HUES6 (cell line): ENCODE measurements at regions not wholly inside any gene's neighbourhood (a gene's known extent, or its start where the extent isn't known, plus 50 kb on each side); places are given as distances from the start of the nearest gene placed in this dataset.
"Not testable (repeated sequence)": the region's sequence is repeated elsewhere in the genome, so short reads cannot be mapped to it uniquely, and the experiment has no call there.

Experiments used
- H3K27ac ChIP-seq: 2 replicates; pipeline ENCODE4 v1.7.0; 2013; ENCODE audit warnings: low read depth, mild to moderate bottlenecking, low read length, inconsistent platforms
- H3K27me3 ChIP-seq: 2 replicates; pipeline ENCODE4 v1.6.1; 2013; ENCODE audit warnings: low read length; ENCODE audit not compliant: control insufficient read depth, insufficient read depth
- H3K36me3 ChIP-seq: 2 replicates; pipeline ENCODE4 v1.6.1; 2013; ENCODE audit warnings: low read length; ENCODE audit not compliant: control insufficient read depth, insufficient read depth
- H3K4me1 ChIP-seq: 2 replicates; pipeline ENCODE4 v1.6.1; 2013; ENCODE audit warnings: low read length; ENCODE audit not compliant: control insufficient read depth, insufficient read depth
- H3K4me3 ChIP-seq: 2 replicates; pipeline ENCODE4 v1.5.1; 2013; ENCODE audit warnings: low read depth, low read length
- H3K9ac ChIP-seq: one replicate; pipeline ENCODE4 v1.6.1; 2013; ENCODE audit warnings: mild to moderate bottlenecking, low read length
- H3K9me3 ChIP-seq: 2 replicates; pipeline ENCODE4 v1.6.1; 2013; ENCODE audit warnings: low read depth, low read length; ENCODE audit not compliant: control insufficient read depth, insufficient read depth

DNA sequence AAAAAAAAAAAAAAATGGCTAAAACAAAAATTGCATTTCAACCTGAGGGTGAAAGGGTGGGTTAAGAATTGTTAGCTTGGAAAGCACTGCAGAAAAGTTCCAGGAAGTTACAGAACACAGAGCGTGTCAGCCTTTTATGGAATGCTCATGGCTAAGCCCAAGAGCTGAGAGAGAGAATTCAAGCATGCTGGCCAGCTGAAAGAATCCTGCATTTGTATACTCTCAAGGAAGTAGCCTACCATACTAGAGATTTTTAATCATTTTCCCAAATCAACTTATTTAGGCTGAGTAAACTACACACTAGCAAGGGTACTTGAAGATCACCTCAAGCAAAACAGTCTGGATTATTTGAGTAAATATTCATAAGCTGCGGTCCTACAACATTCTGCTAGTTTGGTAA lies 153.9 kb downstream of the KCNJ2 start:
- H3K27me3 ChIP-seq: no peaks in the 10 kb centered on the region
- H3K27ac ChIP-seq: no peak overlapping the region
- no peaks in the 10 kb centered on the region for H3K9me3 ChIP-seq
- H3K36me3 ChIP-seq: no peaks in the 10 kb centered on the region
- no peak overlapping the region for H3K4me3 ChIP-seq
- no peaks in the 10 kb centered on the region for H3K4me1 ChIP-seq
- no peak overlapping the region for H3K9ac ChIP-seq

DNA sequence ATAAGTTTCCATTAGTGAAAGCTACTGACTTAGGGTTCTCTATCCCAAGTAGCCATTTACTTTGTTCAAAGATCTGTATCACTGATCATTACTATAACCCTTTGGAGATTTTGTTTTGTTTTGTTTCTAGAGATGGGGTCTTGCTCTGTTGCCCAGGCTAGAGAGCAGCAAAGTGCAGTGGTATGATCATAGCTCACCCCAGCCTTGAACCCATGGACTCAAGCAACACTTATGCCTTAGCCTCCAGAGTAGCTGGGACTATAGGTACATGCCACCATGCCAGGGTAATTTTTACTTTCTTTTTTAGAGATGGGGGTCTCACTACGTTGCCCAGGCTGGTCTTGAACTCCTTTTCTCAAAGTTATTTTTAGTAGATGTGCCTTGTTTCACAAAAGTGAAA lies 154.7 kb downstream of the KCNJ2 start:
- H3K36me3 ChIP-seq: no peaks in the 10 kb centered on the region

DNA sequence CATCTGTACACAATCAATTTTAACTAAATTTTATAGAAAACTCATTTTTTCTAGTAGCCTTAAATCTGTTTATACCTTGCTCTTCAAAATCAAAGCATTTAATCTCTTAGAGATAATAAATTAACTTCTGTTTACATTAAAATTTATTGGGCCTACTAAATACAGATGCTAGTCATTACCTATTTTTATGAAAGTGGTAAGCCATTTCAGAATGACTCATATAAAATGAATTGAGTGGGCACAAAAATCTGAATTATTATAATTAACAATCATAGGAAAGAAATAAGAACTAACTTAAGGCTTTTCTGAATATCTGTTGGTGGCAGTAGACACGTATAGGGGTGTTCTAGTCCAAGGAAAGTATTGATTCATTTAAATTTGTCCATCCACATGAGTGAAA lies 157.9 kb downstream of the KCNJ2 start:
- no peak overlapping the region for H3K9ac ChIP-seq
- H3K4me1 ChIP-seq: no peaks in the 10 kb centered on the region
- H3K9me3 ChIP-seq: no peaks in the 10 kb centered on the region
- H3K36me3 ChIP-seq: no peaks in the 10 kb centered on the region
- no peak overlapping the region for H3K27ac ChIP-seq
- no peak overlapping the region for H3K4me3 ChIP-seq
- no peaks in the 10 kb centered on the region for H3K27me3 ChIP-seq

More for the DNA sequence above, 154.7 kb downstream of the KCNJ2 start:
- Histone ChIP-seq H3K4me1 (no peaks in the 10 kb centered on the region), H3K9me3 (no peaks in the 10 kb centered on the region), H3K9ac (no peak overlapping the region), H3K27ac (no peak overlapping the region), H3K27me3 (no peaks in the 10 kb centered on the region), H3K4me3 (no peak overlapping the region)

DNA sequence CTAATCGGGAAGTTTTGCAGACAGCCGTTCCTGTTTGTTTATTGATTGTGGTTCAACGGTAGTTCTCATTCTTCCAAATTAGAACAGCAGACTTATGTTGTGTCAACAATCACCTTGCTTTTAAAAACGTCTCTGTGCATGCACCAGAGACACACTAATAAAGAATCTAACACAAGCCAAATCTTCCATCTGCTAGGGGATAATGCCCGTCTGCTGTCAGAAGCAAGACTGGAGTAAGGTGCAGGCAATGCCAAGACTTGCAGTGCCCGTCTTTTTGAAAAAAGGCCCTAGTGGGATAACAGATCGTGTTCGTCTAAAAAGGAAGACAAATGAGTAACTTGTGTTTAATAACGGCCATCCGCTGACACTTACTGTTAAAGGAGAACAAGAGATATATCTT lies 158.4 kb downstream of the KCNJ2 start:
- Histone ChIP-seq H3K36me3 (no peaks in the 10 kb centered on the region), H3K27me3 (no peaks in the 10 kb centered on the region), H3K9me3 (no peaks in the 10 kb centered on the region), H3K4me3 (no peak overlapping the region), H3K27ac (no peak overlapping the region), H3K4me1 (no peaks in the 10 kb centered on the region), H3K9ac (no peak overlapping the region)

DNA sequence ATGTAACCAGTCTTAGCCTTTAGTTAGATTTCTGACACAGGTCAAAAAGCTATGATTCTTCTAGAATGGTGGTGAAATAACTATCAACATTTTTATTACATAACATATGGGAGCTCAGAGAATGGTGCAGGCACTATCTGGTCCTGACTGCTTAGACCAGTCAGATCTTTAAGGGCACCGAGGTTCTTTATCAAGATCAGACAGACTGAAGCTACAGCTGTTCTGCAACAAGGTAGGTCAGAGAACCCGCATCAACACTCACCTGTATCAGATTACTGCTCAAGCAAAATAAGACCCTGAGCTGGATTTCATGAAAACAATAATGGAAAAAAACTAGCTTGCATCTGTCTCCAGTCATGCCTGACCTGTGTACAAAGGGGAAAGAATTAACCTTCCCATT lies 160.4 kb downstream of the KCNJ2 start:
- Histone ChIP-seq H3K27me3 (no peaks in the 10 kb centered on the region), H3K27ac (no peak overlapping the region), H3K4me3 (no peak overlapping the region), H3K36me3 (no peaks in the 10 kb centered on the region), H3K9ac (no peak overlapping the region), H3K9me3 (no peaks in the 10 kb centered on the region), H3K4me1 (no peaks in the 10 kb centered on the region)

DNA sequence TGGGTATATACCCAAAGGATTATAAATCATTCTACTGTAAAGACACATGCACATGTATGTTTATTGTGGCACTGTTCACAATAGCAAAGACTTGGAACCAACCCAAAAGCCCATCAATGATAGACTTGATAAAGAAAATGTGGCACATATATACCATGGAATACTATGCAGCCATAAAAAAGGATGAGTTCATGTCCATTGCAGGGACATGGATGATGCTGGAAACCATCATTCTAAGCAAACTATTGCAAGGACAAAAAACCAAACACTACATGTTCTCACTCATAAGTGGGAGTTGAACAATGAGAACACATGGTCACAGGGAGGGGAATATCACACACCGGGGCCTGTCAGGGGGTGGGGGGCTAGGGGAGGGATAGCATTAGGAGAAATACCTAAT lies 161.7 kb downstream of the KCNJ2 start:
- not testable (repeated sequence) for H3K9me3 ChIP-seq, H3K27me3 ChIP-seq, H3K4me3 ChIP-seq, H3K9ac ChIP-seq, H3K27ac ChIP-seq, H3K36me3 ChIP-seq, H3K4me1 ChIP-seq

DNA sequence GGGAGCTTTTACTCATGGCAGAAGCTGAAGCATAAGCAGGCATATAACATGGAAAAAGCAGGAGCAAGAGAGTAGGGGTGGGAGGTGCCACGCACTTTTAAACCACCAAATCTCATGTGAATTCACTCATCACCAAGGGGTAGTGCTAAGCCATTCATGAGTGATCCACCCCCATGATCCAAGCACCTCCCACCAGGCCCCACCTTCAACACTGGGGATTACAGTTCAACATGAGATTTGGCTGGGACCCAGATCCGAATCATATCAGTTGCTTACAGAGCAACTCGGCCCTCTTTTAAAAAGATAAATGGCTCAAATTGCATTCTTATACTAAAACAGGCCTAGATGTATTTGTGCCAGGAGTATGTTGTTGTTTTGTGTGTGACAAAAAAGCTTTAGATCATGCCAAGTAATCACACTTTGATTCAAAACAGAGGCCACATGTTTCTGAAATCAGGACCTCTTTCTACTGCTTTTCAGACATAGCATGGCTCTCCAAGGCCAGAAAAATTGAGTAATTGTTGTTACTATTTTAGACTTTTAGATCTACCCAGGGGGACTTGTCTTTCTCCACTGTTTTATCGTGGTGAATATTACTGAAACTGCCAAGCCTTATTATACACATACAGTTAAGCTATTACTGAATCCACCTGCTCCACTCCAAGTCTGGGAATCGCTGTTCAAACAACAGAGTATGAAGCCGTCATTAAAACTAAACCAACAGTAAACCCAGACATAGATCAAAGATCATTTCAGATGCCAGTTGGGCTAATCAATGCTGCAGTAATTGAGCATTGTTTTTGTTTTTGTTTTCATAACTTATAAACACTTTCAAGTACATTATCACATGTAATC lies 163.3 kb downstream of the KCNJ2 start:
- no peak overlapping the region for H3K4me3 ChIP-seq
- no peaks in the 10 kb centered on the region for H3K27me3 ChIP-seq
- no peaks in the 10 kb centered on the region for H3K4me1 ChIP-seq
- no peaks in the 10 kb centered on the region for H3K9me3 ChIP-seq
- H3K9ac ChIP-seq: no peak overlapping the region
- H3K27ac ChIP-seq: no peak overlapping the region
- H3K36me3 ChIP-seq: no peaks in the 10 kb centered on the region

DNA sequence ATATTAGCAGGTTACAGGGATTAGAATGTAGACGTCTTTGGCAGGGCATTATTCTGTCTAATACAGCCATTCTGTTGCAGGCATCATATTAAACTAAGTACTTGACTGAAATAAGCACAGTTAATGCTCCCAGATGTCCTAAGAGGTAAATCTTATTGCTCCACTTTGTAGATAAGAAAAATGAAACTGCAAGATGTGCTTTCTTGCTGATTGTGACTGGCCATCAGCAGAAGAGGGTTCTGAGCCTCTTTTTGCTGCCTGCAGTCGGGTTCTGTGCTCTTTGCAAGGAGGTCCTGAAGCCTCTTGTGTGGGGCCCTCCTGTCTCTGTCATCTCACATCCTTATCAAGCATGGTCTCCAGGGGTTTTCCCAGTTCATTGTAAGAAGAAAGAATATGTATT lies 167.1 kb downstream of the KCNJ2 start:
- no peak overlapping the region for H3K27ac ChIP-seq
- no peak overlapping the region for H3K4me3 ChIP-seq
- H3K27me3 ChIP-seq: no peaks in the 10 kb centered on the region
- H3K4me1 ChIP-seq: no peaks in the 10 kb centered on the region
- H3K9ac ChIP-seq: no peak overlapping the region
- no peaks in the 10 kb centered on the region for H3K36me3 ChIP-seq
- H3K9me3 ChIP-seq: no peaks in the 10 kb centered on the region

DNA sequence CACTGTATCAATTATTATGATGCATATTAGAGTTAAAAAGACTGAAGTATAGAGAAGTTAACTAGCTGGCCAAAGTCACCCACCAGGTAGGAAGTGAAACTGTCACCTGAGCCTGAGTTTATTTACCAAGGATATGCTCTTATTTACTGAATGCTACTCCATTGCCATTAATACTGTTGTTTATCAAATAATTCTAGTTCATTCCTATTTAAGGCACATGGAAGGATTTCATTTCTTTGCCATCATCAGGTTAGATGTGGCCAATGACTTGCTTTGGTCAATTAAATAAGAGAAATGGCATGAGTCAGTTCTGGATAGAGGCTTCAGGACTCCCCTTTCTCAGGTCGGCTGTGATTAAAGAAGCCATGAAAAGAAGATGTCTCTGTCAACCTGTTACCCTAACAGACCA lies 169.6 kb downstream of the KCNJ2 start:
- Histone ChIP-seq H3K27me3 (no peaks in the 10 kb centered on the region), H3K4me3 (no peak overlapping the region), H3K9ac (no peak overlapping the region), H3K36me3 (no peaks in the 10 kb centered on the region), H3K4me1 (no peaks in the 10 kb centered on the region), H3K27ac (no peak overlapping the region), H3K9me3 (no peaks in the 10 kb centered on the region)

DNA sequence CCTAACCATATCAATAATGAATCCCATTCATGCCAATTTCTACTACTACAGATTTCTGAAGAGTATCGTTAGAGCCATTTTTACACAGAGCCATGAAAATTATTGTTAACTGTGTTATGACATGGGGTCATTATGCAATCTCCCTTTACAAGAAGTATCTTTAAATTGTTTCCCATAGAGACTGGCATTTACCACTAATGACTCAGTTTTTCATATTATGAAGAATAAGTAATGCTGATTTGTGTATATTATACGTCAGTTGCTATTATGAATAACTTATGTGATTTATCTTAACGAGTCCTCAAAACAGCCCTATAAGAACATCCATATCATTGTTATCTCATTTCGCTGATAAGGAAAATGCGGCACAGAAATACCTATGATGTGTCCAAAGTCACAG lies 173.8 kb downstream of the KCNJ2 start:
- Histone ChIP-seq H3K4me1 (no peaks in the 10 kb centered on the region), H3K9ac (no peak overlapping the region), H3K27ac (no peak overlapping the region), H3K36me3 (no peaks in the 10 kb centered on the region), H3K27me3 (no peaks in the 10 kb centered on the region), H3K4me3 (no peak overlapping the region), H3K9me3 (no peaks in the 10 kb centered on the region)

DNA sequence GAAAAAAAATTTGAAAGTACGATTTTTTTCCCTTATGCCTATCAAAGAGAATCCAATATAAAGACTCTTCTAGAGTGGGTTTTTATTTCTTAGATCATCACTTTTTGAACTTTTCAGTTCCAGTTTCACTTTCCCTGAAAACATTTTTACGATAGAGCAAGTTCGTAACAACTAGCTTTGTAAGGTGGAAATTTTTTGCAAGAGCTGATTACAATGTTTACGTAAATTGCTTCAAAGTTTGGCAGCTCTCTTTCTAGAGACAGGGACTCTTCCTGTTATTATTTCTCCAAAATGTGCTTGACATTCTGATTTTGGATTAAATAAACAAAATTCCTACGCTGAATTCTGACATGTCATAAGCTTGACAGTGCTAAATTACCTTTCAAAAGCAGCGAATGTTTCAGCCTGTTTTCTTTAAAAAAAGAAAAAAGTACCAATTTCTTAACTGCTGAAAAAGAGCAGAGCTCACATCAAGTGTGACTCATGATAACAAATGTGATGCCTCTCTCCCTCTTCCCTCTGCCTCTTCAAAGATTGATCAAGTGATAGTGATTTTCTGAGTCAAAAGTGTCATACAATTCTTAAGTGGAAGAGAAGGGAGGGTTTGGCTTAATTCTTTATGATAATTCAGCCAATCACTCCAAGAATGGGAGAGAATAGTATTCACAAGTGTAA lies 175.2 kb downstream of the KCNJ2 start:
- no peaks in the 10 kb centered on the region for H3K36me3 ChIP-seq
- no peaks in the 10 kb centered on the region for H3K4me1 ChIP-seq
- H3K4me3 ChIP-seq: no peak overlapping the region
- no peaks in the 10 kb centered on the region for H3K27me3 ChIP-seq
- H3K9ac ChIP-seq: no peak overlapping the region
- no peaks in the 10 kb centered on the region for H3K9me3 ChIP-seq
- H3K27ac ChIP-seq: no peak overlapping the region
